ENCODE measurements at regions not wholly inside any gene's neighbourhood (a gene's known extent, or its start where the extent isn't known, plus 50 kb on each side); places are given as distances from the start of the nearest gene placed in this dataset.

DNA sequence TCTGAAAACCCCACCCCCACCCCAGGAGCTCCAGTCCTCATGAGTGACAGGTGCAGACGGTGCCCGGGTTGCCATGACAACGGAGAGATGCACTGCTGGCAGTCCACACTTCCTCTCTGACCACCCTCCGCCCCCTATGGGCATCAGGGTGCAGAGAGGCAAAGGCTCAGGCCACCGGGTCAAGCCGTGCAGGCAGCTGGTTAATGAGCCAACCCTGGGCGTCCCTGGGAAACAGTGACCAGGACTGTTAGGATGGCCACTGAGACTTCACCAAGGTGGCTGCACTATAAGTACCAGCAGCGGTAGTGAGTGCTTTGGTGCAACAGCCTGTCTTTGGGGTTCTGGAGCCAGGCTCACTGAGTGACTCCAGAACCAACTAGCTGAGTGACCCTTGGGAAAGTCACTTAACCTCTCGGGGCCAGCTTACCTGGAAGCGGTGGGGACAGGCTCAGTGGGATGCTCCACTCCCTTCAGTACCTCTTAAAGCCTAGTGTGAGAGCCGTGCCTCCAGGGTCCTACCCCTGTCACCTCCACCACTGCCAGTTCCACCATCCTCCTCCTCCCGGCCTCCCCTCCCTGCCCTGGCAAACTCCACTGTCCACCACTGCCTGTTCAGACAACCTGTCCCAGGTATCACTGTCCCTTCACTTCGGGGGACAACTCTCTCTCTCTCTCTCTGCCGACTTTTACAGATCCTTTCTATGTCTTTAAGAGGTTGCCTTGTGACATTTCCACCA, 121.0 kb upstream of the PRR20G start:
- no peak for TF ChIP-seq HDGF (IDR thresholded peaks at IDR 0.05; ENCODE audit: borderline replicate concordance)
- TF ChIP-seq, protein P1, sequence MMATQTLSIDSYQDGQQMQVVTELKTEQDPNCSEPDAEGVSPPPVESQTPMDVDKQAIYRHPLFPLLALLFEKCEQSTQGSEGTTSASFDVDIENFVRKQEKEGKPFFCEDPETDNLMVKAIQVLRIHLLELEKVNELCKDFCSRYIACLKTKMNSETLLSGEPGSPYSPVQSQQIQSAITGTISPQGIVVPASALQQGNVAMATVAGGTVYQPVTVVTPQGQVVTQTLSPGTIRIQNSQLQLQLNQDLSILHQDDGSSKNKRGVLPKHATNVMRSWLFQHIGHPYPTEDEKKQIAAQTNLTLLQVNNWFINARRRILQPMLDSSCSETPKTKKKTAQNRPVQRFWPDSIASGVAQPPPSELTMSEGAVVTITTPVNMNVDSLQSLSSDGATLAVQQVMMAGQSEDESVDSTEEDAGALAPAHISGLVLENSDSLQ (IDR thresholded peaks at IDR 0.05) = 0 out of 2 replicates have a peak, but pooled peaks have one; percentile 14
- CTCF ChIA-PET = interaction anchor here (0.6 kb wide), 1 partner anchor 9 kb away, joined by 3 read pairs; no protein-coding TSS in a partner anchor
- no peak for DNase-seq (ENCODE audit: extremely low spot score)
- POLR2A ChIA-PET = no interaction called here

DNA sequence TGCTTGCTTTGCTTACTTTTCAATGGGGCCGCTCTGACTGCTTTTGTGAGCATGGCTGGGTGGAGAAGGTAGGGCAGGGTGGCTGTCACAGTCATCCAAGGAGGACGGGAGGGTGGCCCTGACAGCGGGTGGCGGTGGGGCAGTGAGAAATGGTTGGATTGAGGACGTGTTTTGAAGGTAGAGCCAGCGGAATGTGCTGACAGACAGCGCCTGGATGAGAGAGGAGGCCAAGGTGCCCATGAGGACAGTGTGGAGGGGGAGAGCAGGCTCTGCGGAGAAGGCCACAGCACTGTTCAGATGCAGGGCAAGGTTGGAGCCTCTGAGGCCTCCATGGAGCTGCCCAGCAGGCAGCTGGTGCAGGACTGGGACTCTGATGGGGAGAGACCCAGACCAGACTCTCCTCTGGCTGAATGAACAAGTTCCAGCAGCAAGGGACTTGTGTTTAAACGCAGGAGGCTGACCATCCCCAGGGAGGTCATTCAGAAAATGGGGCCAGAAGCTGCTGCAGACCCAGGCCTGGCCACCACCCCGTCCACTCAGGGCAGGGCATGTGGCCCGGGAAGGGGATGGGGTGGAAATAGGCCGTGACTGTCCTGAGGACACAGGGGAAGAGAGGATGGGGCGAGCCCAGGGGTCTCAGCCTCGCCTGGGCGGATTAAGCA, 120.3 kb upstream of the PRR20G start:
- POLR2A ChIA-PET = no interaction called here
- no peak for DNase-seq (ENCODE audit: extremely low spot score)
- CTCF ChIA-PET = interaction anchor here (0.6 kb wide), 1 partner anchor 9 kb away, joined by 3 read pairs; no protein-coding TSS in a partner anchor
- TF ChIP-seq TARDBP (IDR thresholded peaks at IDR 0.05) = no peak
- no peak for TF ChIP-seq ARNT (IDR thresholded peaks at IDR 0.05)
- no peak for TF ChIP-seq NFRKB (IDR thresholded peaks at IDR 0.05)
- TF ChIP-seq SUZ12 (IDR thresholded peaks at IDR 0.05) = no peak
- TF ChIP-seq SP1 (IDR thresholded peaks at IDR 0.05) = no peak

DNA sequence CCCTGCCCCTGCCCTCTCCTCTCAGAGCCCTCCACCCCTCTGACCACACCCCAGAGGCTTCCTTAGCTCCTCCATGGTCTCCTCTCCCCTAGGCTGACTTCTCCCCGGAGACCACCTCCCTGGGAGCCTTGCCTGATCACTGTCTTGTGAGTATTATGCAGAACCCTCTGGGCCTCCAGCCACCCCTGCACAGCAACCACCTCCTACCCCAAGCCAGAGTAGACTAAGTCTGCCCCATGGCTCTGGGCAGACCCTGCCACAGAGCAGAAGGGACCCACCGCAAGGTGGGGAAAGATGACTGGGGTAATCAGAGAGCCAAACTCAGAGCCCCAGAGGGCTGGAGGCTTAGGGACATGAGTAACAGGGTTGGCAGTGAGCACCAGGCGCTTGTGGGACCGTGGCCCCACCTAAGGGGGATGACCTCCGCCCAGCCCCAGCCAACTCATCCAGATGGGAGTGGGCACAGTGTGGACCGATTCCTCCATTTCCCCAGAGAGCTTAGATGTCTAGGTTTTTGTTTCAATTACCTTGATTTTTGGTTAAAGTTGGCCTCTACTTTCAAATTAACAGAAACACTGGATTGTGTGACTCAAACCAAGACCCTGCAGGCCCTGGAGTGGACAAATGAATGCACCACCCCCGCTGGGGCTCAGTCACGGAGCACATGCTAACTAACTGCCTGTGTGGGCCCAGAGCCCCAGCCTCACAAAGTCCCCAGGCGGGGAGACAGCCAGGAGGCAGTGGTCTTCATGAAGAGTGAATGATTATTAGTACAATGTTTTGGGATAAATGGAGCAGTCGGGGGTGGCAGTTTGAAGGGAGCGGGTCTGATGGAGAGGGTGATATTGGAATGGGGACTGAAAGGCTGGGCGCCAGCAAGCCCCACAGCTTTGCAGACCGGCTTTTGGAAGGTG, 119.4 kb upstream of the PRR20G start:
- CTCF ChIA-PET = no interaction called here
- TF ChIP-seq LEF1 (IDR thresholded peaks at IDR 0.05; ENCODE audit: borderline replicate concordance) (no peak), HDGF (IDR thresholded peaks at IDR 0.05; ENCODE audit: borderline replicate concordance) (no peak), TARDBP (IDR thresholded peaks at IDR 0.05) (no peak), ELF4 (IDR thresholded peaks at IDR 0.05) (no peak), NFRKB (IDR thresholded peaks at IDR 0.05) (no peak), SUZ12 (IDR thresholded peaks at IDR 0.05) (no peak), ZNF384 (IDR thresholded peaks at IDR 0.05) (no peak), SP1 (IDR thresholded peaks at IDR 0.05) (no peak), L3MBTL2 (conservative IDR thresholded peaks at IDR 0.05) (no peak), BHLHE40 (IDR thresholded peaks at IDR 0.05; ENCODE audit: borderline replicate concordance) (no peak), FOXM1 (IDR thresholded peaks at IDR 0.05; ENCODE audit: borderline replicate concordance) (no peak), ARNT (IDR thresholded peaks at IDR 0.05) (no peak), FOXA1 (IDR thresholded peaks at IDR 0.05) (no peak), FOXK2 (IDR thresholded peaks at IDR 0.05) (no peak)
- TF ChIP-seq, protein P1 (IDR thresholded peaks at IDR 0.05) = no peak
- POLR2A ChIA-PET = no interaction called here
- no peak for DNase-seq (ENCODE audit: extremely low spot score)

- TF ChIP-seq SP1 (IDR thresholded peaks at IDR 0.05) (no peak), CTBP1 (IDR thresholded peaks at IDR 0.05; ENCODE audit: borderline replicate concordance) (no peak), FOXK2 (IDR thresholded peaks at IDR 0.05) (no peak)
- TF ChIP-seq, protein P1 (IDR thresholded peaks at IDR 0.05) = no peak
- peak; percentile 49 for DNase-seq (ENCODE audit: extremely low spot score)
- CTCF ChIA-PET = no interaction called here
- POLR2A ChIA-PET = no interaction called here
These were observed 118.6 kb upstream of the PRR20G start for GRCh38 chr3:127406309-127407025.

DNA sequence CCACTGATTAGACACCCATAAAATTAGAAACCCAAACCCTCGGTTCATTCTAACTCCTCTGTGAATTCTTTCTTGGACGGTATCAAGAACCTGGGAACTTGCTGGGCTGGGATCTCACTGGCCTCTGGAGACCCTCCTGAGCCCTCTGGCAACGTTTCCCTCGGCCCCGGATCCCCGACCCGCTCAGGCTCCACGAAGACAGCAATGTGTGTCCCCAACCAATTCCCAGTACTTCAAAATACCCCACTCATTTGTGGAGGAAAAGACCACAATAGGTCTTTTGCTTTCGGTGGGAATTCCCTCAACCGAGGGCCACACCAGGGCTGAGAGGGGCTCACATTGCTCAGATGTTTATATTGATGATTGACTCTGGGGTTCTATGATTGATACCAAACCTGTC, 117.9 kb upstream of the PRR20G start:
- TF ChIP-seq, protein P1 (IDR thresholded peaks at IDR 0.05) = no peak
- TF ChIP-seq CTBP1 (IDR thresholded peaks at IDR 0.05; ENCODE audit: borderline replicate concordance) (no peak), BHLHE40 (IDR thresholded peaks at IDR 0.05; ENCODE audit: borderline replicate concordance) (no peak), ARNT (IDR thresholded peaks at IDR 0.05) (no peak), FOXM1 (IDR thresholded peaks at IDR 0.05; ENCODE audit: borderline replicate concordance) (no peak), FOXA1 (IDR thresholded peaks at IDR 0.05) (no peak), NFRKB (IDR thresholded peaks at IDR 0.05) (no peak), TARDBP (IDR thresholded peaks at IDR 0.05) (no peak), HDGF (IDR thresholded peaks at IDR 0.05; ENCODE audit: borderline replicate concordance) (no peak), LEF1 (IDR thresholded peaks at IDR 0.05; ENCODE audit: borderline replicate concordance) (no peak), SP1 (IDR thresholded peaks at IDR 0.05) (no peak), FOXK2 (IDR thresholded peaks at IDR 0.05) (no peak), ELF4 (IDR thresholded peaks at IDR 0.05) (no peak), SUZ12 (IDR thresholded peaks at IDR 0.05) (no peak)
- ChIA-PET CTCF (no interaction called here), POLR2A (no interaction called here)
- no peak for DNase-seq (ENCODE audit: extremely low spot score)

Measured in HEK293T (cell line).